ENCODE measurements at regions not wholly inside any gene's neighbourhood (a gene's known extent, or its start where the extent isn't known, plus 50 kb on each side); places are given as distances from the start of the nearest gene placed in this dataset.

DNA sequence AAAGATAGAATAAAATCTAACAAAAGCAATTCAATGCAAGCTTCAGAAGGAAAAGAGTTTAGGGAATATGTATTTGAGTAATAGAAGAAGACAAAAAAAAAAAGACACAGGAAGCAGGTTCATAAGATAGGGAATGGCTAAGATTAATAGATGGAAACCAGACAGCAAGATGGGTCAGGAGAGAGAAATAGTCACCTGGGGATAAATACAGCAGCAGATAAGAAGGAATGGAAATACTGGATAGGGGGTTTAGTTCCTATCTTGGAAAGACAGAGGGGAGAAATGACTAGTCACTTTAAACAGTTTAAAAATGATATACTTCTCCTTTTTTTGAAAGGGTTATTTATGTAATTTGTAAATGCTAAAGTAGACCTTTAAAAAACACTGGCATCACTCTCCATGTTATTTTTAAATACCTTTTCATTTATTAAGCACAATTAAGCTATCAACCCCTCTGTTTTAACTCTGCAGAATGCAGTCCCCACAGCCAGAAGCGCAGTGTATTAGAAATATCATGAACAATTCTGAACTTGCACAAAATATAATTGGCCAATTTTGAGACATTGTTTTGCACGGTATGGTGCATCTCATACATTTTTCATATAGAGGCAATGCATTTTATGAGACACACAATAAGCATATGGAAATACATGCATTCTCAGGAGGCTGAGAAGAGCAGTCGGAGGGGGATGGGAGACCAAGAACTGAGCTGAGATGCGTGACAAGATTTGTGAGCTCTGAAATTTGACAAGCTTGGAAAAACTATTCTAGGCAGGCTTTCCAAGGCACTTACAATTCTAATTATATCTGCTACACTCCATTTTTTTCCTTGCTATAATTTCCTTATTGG lies 303.4 kb upstream of the PRICKLE1 start:
- H3K4me1 ChIP-seq = no peaks in the 10 kb centered on the region
- no peak overlapping the region for H3K4me3 ChIP-seq
- peaks cover 2% of the 10 kb centered on the region for H3K9me3 ChIP-seq
- intact Hi-C loops (cut with DNase I) = no loop called here
- no peaks in the 10 kb centered on the region for H3K27me3 ChIP-seq
- no peak for DNase-seq
- H3K9ac ChIP-seq (ENCODE audit: low read depth in 2 of 2, low read length in 2 of 2) = no peak overlapping the region
- no peaks in the 10 kb centered on the region for H3K36me3 ChIP-seq
- no peak overlapping the region for H3K27ac ChIP-seq
- no peak for TF ChIP-seq CTCF (IDR thresholded peaks at IDR 0.05)

- no peak for DNase-seq
- Histone ChIP-seq H3K27ac (no peak overlapping the region), H3K27me3 (no peaks in the 10 kb centered on the region), H3K36me3 (no peaks in the 10 kb centered on the region), H3K4me1 (no peaks in the 10 kb centered on the region), H3K9me3 (peaks cover 2% of the 10 kb centered on the region), H3K4me3 (no peak overlapping the region), H3K9ac (ENCODE audit: low read depth in 2 of 2, low read length in 2 of 2) (no peak overlapping the region)
- intact Hi-C loops (cut with DNase I) = no loop called here
- no peak for TF ChIP-seq CTCF (IDR thresholded peaks at IDR 0.05)
Observed at GRCh38 chr12:42887657-42888056, 298.1 kb upstream of the PRICKLE1 start.

DNA sequence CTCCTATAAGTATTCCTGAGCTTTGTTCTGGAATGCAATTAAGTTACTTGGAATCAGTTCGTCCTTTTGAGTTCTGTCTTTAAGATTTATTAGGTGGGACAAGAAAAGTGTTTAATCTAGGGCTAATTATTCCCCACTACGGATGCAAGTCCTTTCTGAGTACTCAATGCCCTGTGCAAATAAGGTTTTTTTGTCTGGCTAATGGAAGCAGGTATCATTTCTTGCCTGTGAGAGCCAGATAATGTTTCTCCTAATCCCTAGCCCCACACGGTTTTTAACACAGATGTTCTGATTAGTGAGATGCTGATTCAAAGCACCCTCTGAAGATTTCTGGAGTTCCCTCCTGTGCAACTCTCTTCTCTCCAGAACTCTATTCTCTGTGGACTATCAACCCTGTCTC lies 296.6 kb upstream of the PRICKLE1 start:
- no peaks in the 10 kb centered on the region for H3K27me3 ChIP-seq
- H3K4me1 ChIP-seq = no peaks in the 10 kb centered on the region
- peaks cover 2% of the 10 kb centered on the region for H3K9me3 ChIP-seq
- TF ChIP-seq CTCF (IDR thresholded peaks at IDR 0.05) = no peak
- DNase-seq = no peak
- no peak overlapping the region for H3K27ac ChIP-seq
- intact Hi-C loops (cut with DNase I) = no loop called here
- no peaks in the 10 kb centered on the region for H3K36me3 ChIP-seq
- no peak overlapping the region for H3K4me3 ChIP-seq
- no peak overlapping the region for H3K9ac ChIP-seq (ENCODE audit: low read depth in 2 of 2, low read length in 2 of 2)

DNA sequence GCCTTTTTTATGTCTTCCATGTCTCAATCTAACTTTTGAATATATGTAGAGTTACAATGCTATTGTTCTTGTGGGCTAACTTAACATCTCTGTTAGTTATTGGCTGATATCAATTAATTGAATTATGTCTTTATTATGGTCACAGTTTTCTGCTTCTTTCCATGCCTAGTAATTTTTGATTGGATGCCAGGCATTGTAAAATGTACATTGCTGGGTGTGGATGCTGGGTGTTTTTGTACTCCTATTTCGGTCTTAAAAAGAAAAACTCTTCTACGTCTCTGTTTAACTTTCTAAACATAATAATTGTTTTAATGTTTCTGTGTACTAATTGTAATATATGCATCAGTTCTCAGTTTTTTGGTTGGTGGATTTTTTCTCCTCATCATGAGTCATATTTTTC lies 296.1 kb upstream of the PRICKLE1 start:
- Histone ChIP-seq H3K9ac (ENCODE audit: low read depth in 2 of 2, low read length in 2 of 2) (no peak overlapping the region), H3K36me3 (no peaks in the 10 kb centered on the region), H3K4me3 (no peak overlapping the region), H3K27ac (no peak overlapping the region), H3K4me1 (no peaks in the 10 kb centered on the region), H3K27me3 (no peaks in the 10 kb centered on the region), H3K9me3 (peaks cover 2% of the 10 kb centered on the region)
- no peak for TF ChIP-seq CTCF (IDR thresholded peaks at IDR 0.05)
- intact Hi-C loops (cut with DNase I) = no loop called here
- DNase-seq = no peak

DNA sequence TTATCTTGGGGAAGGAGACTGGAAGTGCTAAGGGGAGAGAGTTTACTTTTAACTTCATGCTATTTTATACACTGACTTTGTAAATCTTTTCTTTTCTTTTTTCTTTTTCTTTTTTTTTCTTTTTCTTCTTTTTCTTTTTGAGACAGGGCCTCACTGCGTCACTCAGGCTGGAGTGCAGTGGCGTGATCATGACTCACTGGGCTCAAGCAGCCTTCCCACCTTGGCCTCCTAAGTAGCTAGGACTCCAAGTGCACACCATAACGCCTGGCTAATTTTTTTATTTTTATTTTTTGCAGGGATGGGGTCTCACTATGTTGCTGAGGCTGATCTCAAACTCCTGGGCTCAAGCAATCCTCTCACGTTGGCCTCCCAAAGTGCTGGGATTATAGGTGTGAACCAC lies 294.6 kb upstream of the PRICKLE1 start:
- Histone ChIP-seq H3K9ac (ENCODE audit: low read depth in 2 of 2, low read length in 2 of 2) (no peak overlapping the region), H3K4me1 (no peaks in the 10 kb centered on the region), H3K27me3 (no peaks in the 10 kb centered on the region), H3K36me3 (no peaks in the 10 kb centered on the region), H3K9me3 (no peaks in the 10 kb centered on the region), H3K27ac (no peak overlapping the region), H3K4me3 (no peak overlapping the region)
- no peak for DNase-seq
- no peak for TF ChIP-seq CTCF (IDR thresholded peaks at IDR 0.05)
- intact Hi-C loops (cut with DNase I) = no loop called here
